BLaER1 treated with 17β-estradiol and CSF1 and Interleukin-3, amounts not matched to agents 10 nM and 100 nM (cell line): ENCODE measurements at regions not wholly inside any gene's neighbourhood (a gene's known extent, or its start where the extent isn't known, plus 50 kb on each side); places are given as distances from the start of the nearest gene placed in this dataset.
"Not testable (repeated sequence)": the region's sequence is repeated elsewhere in the genome, so short reads cannot be mapped to it uniquely, and the experiment has no call there.

Source experiments
- H3K27ac ChIP-seq, 11 experiments: shearing (Covaris generic); formaldehyde crosslinking; 2 replicates each; pipeline ENCODE4 v1.8.1; 2022
- H3K27me3 ChIP-seq, 11 experiments: shearing (Covaris generic); formaldehyde crosslinking; 2 replicates each; pipeline ENCODE4 v1.8.1; 2022
- H3K36me3 ChIP-seq, 11 experiments: shearing (Covaris generic); formaldehyde crosslinking; 2 replicates each; pipeline ENCODE4 v1.8.1; 2022
- H3K4me1 ChIP-seq, 10 experiments: shearing (Covaris generic); formaldehyde crosslinking; 2 replicates each; pipeline ENCODE4 v1.8.1; 2022
- H3K4me2 ChIP-seq, 11 experiments: shearing (Covaris generic); formaldehyde crosslinking; 2 replicates each; pipeline ENCODE4 v1.8.1; 2022
- H3K4me3 ChIP-seq, 10 experiments: shearing (Covaris generic); formaldehyde crosslinking; 2 replicates each; pipeline ENCODE4 v1.8.1; 2022
- H3K9ac ChIP-seq, 11 experiments: shearing (Covaris generic); formaldehyde crosslinking; 2 replicates each; pipeline ENCODE4 v1.8.1; 2022
- H3K9me3 ChIP-seq, 11 experiments: shearing (Covaris generic); formaldehyde crosslinking; replicated peaks in 1 of 11; 2 replicates each; pipeline ENCODE4 v1.8.1; 2022
- H4K20me1 ChIP-seq, 11 experiments: shearing (Covaris generic); formaldehyde crosslinking; 2 replicates each; pipeline ENCODE4 v1.8.1; 2022
- Cebpa-rat ChIP-seq, 11 experiments: shearing (Covaris generic); IDR thresholded peaks; 2 replicates each; pipeline ENCODE4 v1.8.1; 2022

- H3K27ac ChIP-seq = no peak overlapping the region
- no peak for TF ChIP-seq Cebpa-rat (IDR thresholded peaks at IDR 0.05)
- H3K4me2 ChIP-seq = no peak overlapping the region
Observed at GRCh38 chr1:157326173-157326859, 188.1 kb upstream of the ETV3 start.

GRCh38 chr1:157325220-157325619 is 187.0 kb upstream of the ETV3 start:
- TF ChIP-seq Cebpa-rat (IDR thresholded peaks at IDR 0.05) = no peak
- Histone ChIP-seq H3K36me3 (no peaks in the 10 kb centered on the region), H4K20me1 (no peaks in the 10 kb centered on the region), H3K27me3 (no peaks in the 10 kb centered on the region), H3K27ac (no peak overlapping the region), H3K4me3 (no peak overlapping the region), H3K4me1 (no peaks in the 10 kb centered on the region), H3K9ac (no peak overlapping the region), H3K9me3 (peaks cover 13 to 28% (median 22%) of the 10 kb centered on the region in 11 experiments), H3K4me2 (no peak overlapping the region)

More at GRCh38 chr1:157326173-157326859, 188.1 kb upstream of the ETV3 start:
- no peaks in the 10 kb centered on the region for H4K20me1 ChIP-seq
- H3K4me3 ChIP-seq = no peak overlapping the region
- H3K9me3 ChIP-seq = peaks cover 5 to 25% (median 18%) of the 10 kb centered on the region in 11 experiments
- H3K27me3 ChIP-seq = no peaks in the 10 kb centered on the region
- no peaks in the 10 kb centered on the region for H3K4me1 ChIP-seq
- H3K9ac ChIP-seq = no peak overlapping the region
- H3K36me3 ChIP-seq = no peaks in the 10 kb centered on the region

- not testable (repeated sequence) for H3K4me3 ChIP-seq, H3K36me3 ChIP-seq, H3K4me2 ChIP-seq, H3K4me1 ChIP-seq, H4K20me1 ChIP-seq, H3K9ac ChIP-seq, H3K27ac ChIP-seq, H3K27me3 ChIP-seq
- H3K9me3 ChIP-seq = peaks cover 38 to 52% (median 49%) of the 10 kb centered on the region in 11 experiments
Observed at GRCh38 chr1:157321972-157322371, 183.8 kb upstream of the ETV3 start.

GRCh38 chr1:157319567-157319966 is 181.4 kb upstream of the ETV3 start:
- Histone ChIP-seq H3K4me3 (no peak overlapping the region), H3K4me1 (no peaks in the 10 kb centered on the region), H3K9ac (no peak overlapping the region), H3K9me3 (peaks cover 59 to 75% (median 69%) of the 10 kb centered on the region in 11 experiments), H3K36me3 (no peaks in the 10 kb centered on the region), H3K4me2 (no peak overlapping the region), H3K27me3 (no peaks in the 10 kb centered on the region), H3K27ac (no peak overlapping the region), H4K20me1 (no peaks in the 10 kb centered on the region)
- TF ChIP-seq Cebpa-rat (IDR thresholded peaks at IDR 0.05) = no peak

GRCh38 chr1:157317229-157317628 is 179.0 kb upstream of the ETV3 start:
- H3K4me3 ChIP-seq, H3K27me3 ChIP-seq, H3K36me3 ChIP-seq, H3K4me2 ChIP-seq, H4K20me1 ChIP-seq, H3K27ac ChIP-seq, H3K4me1 ChIP-seq, H3K9ac ChIP-seq: not testable (repeated sequence)
- H3K9me3 ChIP-seq = peaks cover 59 to 76% (median 69%) of the 10 kb centered on the region in 11 experiments

GRCh38 chr1:157315544-157315943 is 177.3 kb upstream of the ETV3 start:
- no peaks in the 10 kb centered on the region for H3K36me3 ChIP-seq
- no peak overlapping the region for H3K27ac ChIP-seq
- no peak overlapping the region for H3K4me3 ChIP-seq
- no peak for TF ChIP-seq Cebpa-rat (IDR thresholded peaks at IDR 0.05)
- no peak overlapping the region for H3K4me2 ChIP-seq
- peaks cover 0 to 12% (median 0%) of the 10 kb centered on the region in 10 experiments; a peak in 1 of 20 replicates for H3K4me1 ChIP-seq
- H3K9ac ChIP-seq = no peak overlapping the region
- no peaks in the 10 kb centered on the region for H4K20me1 ChIP-seq
- no peaks in the 10 kb centered on the region for H3K27me3 ChIP-seq
- H3K9me3 ChIP-seq = peaks cover 51 to 60% (median 55%) of the 10 kb centered on the region in 11 experiments

- no peak overlapping the region for H3K4me2 ChIP-seq
- H3K4me1 ChIP-seq = peaks cover 0 to 12% (median 0%) of the 10 kb centered on the region in 10 experiments; a peak in 1 of 20 replicates
- no peaks in the 10 kb centered on the region for H3K36me3 ChIP-seq
- H3K27ac ChIP-seq = no peak overlapping the region
- H3K9ac ChIP-seq = no peak overlapping the region
- H3K4me3 ChIP-seq = no peak overlapping the region
- TF ChIP-seq Cebpa-rat (IDR thresholded peaks at IDR 0.05) = no peak
- no peaks in the 10 kb centered on the region for H3K27me3 ChIP-seq
- no peaks in the 10 kb centered on the region for H4K20me1 ChIP-seq
- peaks cover 43 to 49% (median 45%) of the 10 kb centered on the region in 11 experiments for H3K9me3 ChIP-seq
Observed at GRCh38 chr1:157314408-157314807, 176.2 kb upstream of the ETV3 start.

- peaks cover 32 to 38% (median 34%) of the 10 kb centered on the region in 11 experiments for H3K9me3 ChIP-seq
- H3K4me3 ChIP-seq = no peak overlapping the region
- H3K27ac ChIP-seq = no peak overlapping the region
- no peak overlapping the region for H3K4me2 ChIP-seq
- peaks cover 0 to 12% (median 0%) of the 10 kb centered on the region in 10 experiments; a peak in 1 of 20 replicates for H3K4me1 ChIP-seq
- H3K27me3 ChIP-seq = no peaks in the 10 kb centered on the region
- H3K36me3 ChIP-seq = no peaks in the 10 kb centered on the region
- H4K20me1 ChIP-seq = no peaks in the 10 kb centered on the region
- no peak for TF ChIP-seq Cebpa-rat (IDR thresholded peaks at IDR 0.05)
- H3K9ac ChIP-seq = no peak overlapping the region
Observed at GRCh38 chr1:157313240-157313807, 175.1 kb upstream of the ETV3 start.

GRCh38 chr1:157312082-157312812 is 174.1 kb upstream of the ETV3 start:
- peak overlapping the region in 2 of 11 experiments; percentile 4 to 41; a peak in 2 of 22 replicates for H3K4me2 ChIP-seq
- H3K9ac ChIP-seq = no peak overlapping the region

More at GRCh38 chr1:157312082-157312812, 174.1 kb upstream of the ETV3 start:
- Histone ChIP-seq H3K9me3 (peaks cover 21 to 28% (median 23%) of the 10 kb centered on the region in 11 experiments), H4K20me1 (no peaks in the 10 kb centered on the region), H3K4me3 (no peak overlapping the region), H3K4me1 (peaks cover 0 to 12% (median 5%) of the 10 kb centered on the region in 10 experiments; a peak in 4 of 20 replicates), H3K27ac (no peak overlapping the region), H3K27me3 (no peaks in the 10 kb centered on the region), H3K36me3 (no peaks in the 10 kb centered on the region)
- no peak for TF ChIP-seq Cebpa-rat (IDR thresholded peaks at IDR 0.05)
